Panc1 (cell line): ENCODE measurements at regions not wholly inside any gene's neighbourhood (a gene's known extent, or its start where the extent isn't known, plus 50 kb on each side); places are given as distances from the start of the nearest gene placed in this dataset.

Source experiments
- ATAC-seq: fragments of 200-7000 bp; cut with Tn5 transposase; 2 replicates; pipeline ENCODE4 v1.9.1; 2020; ENCODE audit warnings: mild to moderate bottlenecking, moderate library complexity
- BruUV-seq: library from RNA; stranded (reverse); fragments of 400-500 nt; replicated peaks from 2 replicates; lab custom pipeline; 2021; lab: Mats Ljungman, UMichigan
- CTCF ChIA-PET: fragments of 300-600 bp; sonication (Branson Sonifier 250); formaldehyde crosslinking; loops from one replicate; lab custom pipeline; 2022; ENCODE audit warnings: antibody characterized with exemption; lab: Charles Lee
- POLR2A ChIA-PET: fragments of 300-600 bp; sonication (Branson Sonifier 250); formaldehyde crosslinking; loops from one replicate; lab custom pipeline; 2022; ENCODE audit warnings: antibody characterized with exemption; lab: Charles Lee
- DNase-seq: peaks from one replicate; pipeline ENCODE4 v3.0.0-alpha.2; 2010; ENCODE audit warnings: low read depth, low spot score
- H3K27ac ChIP-seq: 2 replicates; pipeline ENCODE4 v1.5.1; 2011; ENCODE audit warnings: mild to moderate bottlenecking, low read length, inconsistent platforms
- H3K27me3 ChIP-seq: fragments of 200-500 bp; sonication (Bioruptor generic); 2 replicates; pipeline ENCODE4 v1.6.0; 2014; ENCODE audit warnings: low read length, inconsistent platforms; ENCODE audit not compliant: control insufficient read depth, insufficient read depth
- H3K36me3 ChIP-seq: fragments of 200-500 bp; sonication (Bioruptor generic); 2 replicates; pipeline ENCODE4 v1.5.1; 2014; ENCODE audit warnings: inconsistent platforms, mild to moderate bottlenecking, low read length, moderate library complexity; ENCODE audit not compliant: control insufficient read depth, insufficient read depth
- H3K4me1 ChIP-seq: 2 replicates; pipeline ENCODE4 v1.5.1; 2011; ENCODE audit warnings: inconsistent platforms, mild to moderate bottlenecking, low read length, moderate library complexity; ENCODE audit not compliant: control insufficient read depth, insufficient read depth
- H3K4me3 ChIP-seq, 2 experiments: 2 replicates each; pipeline ENCODE4 v1.5.1; 2011 to 2012; ENCODE audit warnings: low read depth in 2 of 2, low read length in 2 of 2, mild to moderate bottlenecking in 2 of 2, inconsistent platforms in 1 of 2, moderate library complexity in 1 of 2
- H3K9me3 ChIP-seq: fragments of 200-500 bp; sonication (Bioruptor generic); 2 replicates; pipeline ENCODE4 v1.5.1; 2014; ENCODE audit warnings: low read depth, mild to moderate bottlenecking, inconsistent platforms, low read length, moderate library complexity; ENCODE audit not compliant: control insufficient read depth, insufficient read depth
- POLR2AphosphoS5 ChIP-seq: IDR thresholded peaks from 2 replicates; pipeline ENCODE4 v1.6.1; 2012; ENCODE audit warnings: mild to moderate bottlenecking, low read depth, low read length, moderate library complexity
- SIN3A ChIP-seq: IDR thresholded peaks from 2 replicates; pipeline ENCODE4 v1.6.1; 2012; ENCODE audit warnings: low read depth, mild to moderate bottlenecking, low read length, moderate library complexity, borderline replicate concordance; ENCODE audit not compliant: insufficient read depth
- TCF7L2 ChIP-seq: IDR thresholded peaks from 2 replicates; pipeline ENCODE4 v1.6.1; 2011; ENCODE audit warnings: mild to moderate bottlenecking, low read depth, low read length, inconsistent platforms
- in situ Hi-C: cut with HindIII; loops from 2 replicates; pipeline ENCODE4 v1.10.0; 2016; ENCODE audit warnings: low sequenced_read_pairs, low pct_unique_long_range_greater_than_20kb
- intact Hi-C: fragments of 100-400 bp; cut with micrococcal nuclease; formaldehyde crosslinking; loops from one replicate; pipeline ENCODE4 v1.10.0; 2022; ENCODE audit not compliant: unreplicated experiment
- TF ChIP-seq, protein P1 (sequence below): fragments of 450-650 bp; IDR thresholded peaks from 2 replicates; pipeline ENCODE4 v1.5.1; 2017; ENCODE audit warnings: mild to moderate bottlenecking
- TF ChIP-seq, protein P2 (sequence below), 2 experiments: IDR thresholded peaks; 2 replicates each; pipeline ENCODE4 v1.6.1; 2011 to 2012; ENCODE audit warnings: low read depth in 2 of 2, control low read depth in 1 of 2, low read length in 1 of 2, mild to moderate bottlenecking in 1 of 2, moderate library complexity in 1 of 2; ENCODE audit not compliant: insufficient read depth in 1 of 2

DNA sequence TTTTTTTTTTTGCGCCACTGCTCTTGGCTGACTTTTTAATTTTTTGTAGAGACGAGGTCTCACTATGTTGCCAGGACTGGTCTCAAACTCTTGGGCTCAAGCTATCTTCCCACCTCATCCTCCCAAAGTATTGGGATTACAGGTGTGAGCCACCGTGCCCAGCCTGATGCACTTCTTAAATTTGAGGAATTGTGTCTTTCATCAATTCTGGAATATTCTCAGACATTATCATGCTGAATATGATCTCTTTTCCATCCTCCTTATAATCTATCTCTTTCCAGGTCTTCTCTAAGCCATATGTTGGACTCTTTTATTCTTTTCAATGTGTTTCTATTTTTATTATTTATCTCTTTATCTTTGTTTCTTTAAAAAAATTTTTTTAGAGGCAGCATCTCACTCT lies 196.2 kb upstream of the IER5L start:
- no peak overlapping the region for H3K27ac ChIP-seq
- no TSS peak for BruUV-seq
- H3K9me3 ChIP-seq: peaks cover 3% of the 10 kb centered on the region; the same call in 1 of the 2 replicates
- TF ChIP-seq, protein P1, sequence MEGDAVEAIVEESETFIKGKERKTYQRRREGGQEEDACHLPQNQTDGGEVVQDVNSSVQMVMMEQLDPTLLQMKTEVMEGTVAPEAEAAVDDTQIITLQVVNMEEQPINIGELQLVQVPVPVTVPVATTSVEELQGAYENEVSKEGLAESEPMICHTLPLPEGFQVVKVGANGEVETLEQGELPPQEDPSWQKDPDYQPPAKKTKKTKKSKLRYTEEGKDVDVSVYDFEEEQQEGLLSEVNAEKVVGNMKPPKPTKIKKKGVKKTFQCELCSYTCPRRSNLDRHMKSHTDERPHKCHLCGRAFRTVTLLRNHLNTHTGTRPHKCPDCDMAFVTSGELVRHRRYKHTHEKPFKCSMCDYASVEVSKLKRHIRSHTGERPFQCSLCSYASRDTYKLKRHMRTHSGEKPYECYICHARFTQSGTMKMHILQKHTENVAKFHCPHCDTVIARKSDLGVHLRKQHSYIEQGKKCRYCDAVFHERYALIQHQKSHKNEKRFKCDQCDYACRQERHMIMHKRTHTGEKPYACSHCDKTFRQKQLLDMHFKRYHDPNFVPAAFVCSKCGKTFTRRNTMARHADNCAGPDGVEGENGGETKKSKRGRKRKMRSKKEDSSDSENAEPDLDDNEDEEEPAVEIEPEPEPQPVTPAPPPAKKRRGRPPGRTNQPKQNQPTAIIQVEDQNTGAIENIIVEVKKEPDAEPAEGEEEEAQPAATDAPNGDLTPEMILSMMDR: no peak
- TF ChIP-seq, protein P2, sequence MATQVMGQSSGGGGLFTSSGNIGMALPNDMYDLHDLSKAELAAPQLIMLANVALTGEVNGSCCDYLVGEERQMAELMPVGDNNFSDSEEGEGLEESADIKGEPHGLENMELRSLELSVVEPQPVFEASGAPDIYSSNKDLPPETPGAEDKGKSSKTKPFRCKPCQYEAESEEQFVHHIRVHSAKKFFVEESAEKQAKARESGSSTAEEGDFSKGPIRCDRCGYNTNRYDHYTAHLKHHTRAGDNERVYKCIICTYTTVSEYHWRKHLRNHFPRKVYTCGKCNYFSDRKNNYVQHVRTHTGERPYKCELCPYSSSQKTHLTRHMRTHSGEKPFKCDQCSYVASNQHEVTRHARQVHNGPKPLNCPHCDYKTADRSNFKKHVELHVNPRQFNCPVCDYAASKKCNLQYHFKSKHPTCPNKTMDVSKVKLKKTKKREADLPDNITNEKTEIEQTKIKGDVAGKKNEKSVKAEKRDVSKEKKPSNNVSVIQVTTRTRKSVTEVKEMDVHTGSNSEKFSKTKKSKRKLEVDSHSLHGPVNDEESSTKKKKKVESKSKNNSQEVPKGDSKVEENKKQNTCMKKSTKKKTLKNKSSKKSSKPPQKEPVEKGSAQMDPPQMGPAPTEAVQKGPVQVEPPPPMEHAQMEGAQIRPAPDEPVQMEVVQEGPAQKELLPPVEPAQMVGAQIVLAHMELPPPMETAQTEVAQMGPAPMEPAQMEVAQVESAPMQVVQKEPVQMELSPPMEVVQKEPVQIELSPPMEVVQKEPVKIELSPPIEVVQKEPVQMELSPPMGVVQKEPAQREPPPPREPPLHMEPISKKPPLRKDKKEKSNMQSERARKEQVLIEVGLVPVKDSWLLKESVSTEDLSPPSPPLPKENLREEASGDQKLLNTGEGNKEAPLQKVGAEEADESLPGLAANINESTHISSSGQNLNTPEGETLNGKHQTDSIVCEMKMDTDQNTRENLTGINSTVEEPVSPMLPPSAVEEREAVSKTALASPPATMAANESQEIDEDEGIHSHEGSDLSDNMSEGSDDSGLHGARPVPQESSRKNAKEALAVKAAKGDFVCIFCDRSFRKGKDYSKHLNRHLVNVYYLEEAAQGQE (IDR thresholded peaks at IDR 0.05; ENCODE audit: insufficient read depth in 1 of 2, low read depth in 2 of 2, low read length in 1 of 2): no peak
- TF ChIP-seq SIN3A (no peak), TCF7L2 (no peak), POLR2AphosphoS5 (no peak)
- ChIA-PET POLR2A (no interaction called here), CTCF (no interaction called here)
- no peak overlapping the region for H3K4me3 ChIP-seq
- peaks cover 2% of the 10 kb centered on the region for H3K4me1 ChIP-seq
- H3K27me3 ChIP-seq: no peaks in the 10 kb centered on the region
- no peak for ATAC-seq
- intact Hi-C loops: no loop called here
- no peak for DNase-seq
- no peaks in the 10 kb centered on the region for H3K36me3 ChIP-seq
- in situ Hi-C loops: no loop called here

DNA sequence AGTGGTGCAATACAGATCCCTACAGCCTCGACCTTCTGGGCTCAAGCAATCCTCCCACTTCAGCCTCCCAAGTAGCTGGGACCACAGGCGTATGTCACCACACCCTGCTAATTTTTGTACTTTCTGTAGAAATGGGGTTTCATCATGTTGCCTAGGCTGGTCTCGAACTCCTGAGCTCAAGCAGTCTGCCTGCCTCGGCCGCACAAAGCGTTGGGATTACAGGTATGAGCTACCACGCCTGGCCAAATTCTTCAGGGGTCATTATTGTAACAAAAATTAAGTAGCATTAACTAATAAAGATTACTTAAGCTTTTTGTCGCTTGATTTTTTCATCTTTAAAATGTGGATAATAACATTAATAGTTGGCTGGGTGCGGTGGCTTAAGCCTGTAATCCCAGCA lies 195.3 kb upstream of the IER5L start:
- no peak for ATAC-seq
- peaks cover 3% of the 10 kb centered on the region; the same call in 1 of the 2 replicates for H3K9me3 ChIP-seq
- in situ Hi-C loops: no loop called here
- BruUV-seq: no TSS peak
- no peak for DNase-seq
- intact Hi-C loops: no loop called here
- H3K36me3 ChIP-seq: no peaks in the 10 kb centered on the region
- H3K4me1 ChIP-seq: no peaks in the 10 kb centered on the region
- no peak overlapping the region for H3K4me3 ChIP-seq
- H3K27ac ChIP-seq: no peak overlapping the region
- CTCF ChIA-PET: no interaction called here
- POLR2A ChIA-PET: no interaction called here
- TF ChIP-seq POLR2AphosphoS5 (no peak), TCF7L2 (no peak)
- TF ChIP-seq, protein P1: no peak
- TF ChIP-seq, protein P2 (IDR thresholded peaks at IDR 0.05; ENCODE audit: insufficient read depth in 1 of 2, low read depth in 2 of 2, low read length in 1 of 2): no peak
- no peaks in the 10 kb centered on the region for H3K27me3 ChIP-seq
